ENCODE measurements at regions not wholly inside any gene's neighbourhood (a gene's known extent, or its start where the extent isn't known, plus 50 kb on each side); places are given as distances from the start of the nearest gene placed in this dataset.

DNA sequence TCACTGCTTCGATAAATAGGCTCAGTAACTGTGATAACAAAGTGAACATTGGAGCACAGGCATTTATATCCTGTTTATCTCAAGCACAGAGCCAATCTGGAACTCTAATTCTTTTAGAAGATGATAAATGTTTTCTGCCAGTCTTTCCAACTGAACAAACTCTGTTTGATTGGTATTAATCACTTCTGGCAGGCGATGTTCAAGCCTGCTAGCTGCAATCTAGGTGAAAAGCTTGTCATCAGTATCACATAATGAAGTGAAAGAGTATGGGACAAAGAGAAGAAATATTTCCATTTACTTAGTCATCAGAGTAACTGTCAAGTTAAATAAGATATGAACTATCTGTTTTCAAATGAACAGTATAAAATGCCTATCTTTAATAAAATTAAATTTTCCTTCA is 577.3 kb downstream of the VGLL3 start:
- TF ChIP-seq, protein P1, sequence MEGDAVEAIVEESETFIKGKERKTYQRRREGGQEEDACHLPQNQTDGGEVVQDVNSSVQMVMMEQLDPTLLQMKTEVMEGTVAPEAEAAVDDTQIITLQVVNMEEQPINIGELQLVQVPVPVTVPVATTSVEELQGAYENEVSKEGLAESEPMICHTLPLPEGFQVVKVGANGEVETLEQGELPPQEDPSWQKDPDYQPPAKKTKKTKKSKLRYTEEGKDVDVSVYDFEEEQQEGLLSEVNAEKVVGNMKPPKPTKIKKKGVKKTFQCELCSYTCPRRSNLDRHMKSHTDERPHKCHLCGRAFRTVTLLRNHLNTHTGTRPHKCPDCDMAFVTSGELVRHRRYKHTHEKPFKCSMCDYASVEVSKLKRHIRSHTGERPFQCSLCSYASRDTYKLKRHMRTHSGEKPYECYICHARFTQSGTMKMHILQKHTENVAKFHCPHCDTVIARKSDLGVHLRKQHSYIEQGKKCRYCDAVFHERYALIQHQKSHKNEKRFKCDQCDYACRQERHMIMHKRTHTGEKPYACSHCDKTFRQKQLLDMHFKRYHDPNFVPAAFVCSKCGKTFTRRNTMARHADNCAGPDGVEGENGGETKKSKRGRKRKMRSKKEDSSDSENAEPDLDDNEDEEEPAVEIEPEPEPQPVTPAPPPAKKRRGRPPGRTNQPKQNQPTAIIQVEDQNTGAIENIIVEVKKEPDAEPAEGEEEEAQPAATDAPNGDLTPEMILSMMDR (IDR thresholded peaks at IDR 0.05): no peak

DNA sequence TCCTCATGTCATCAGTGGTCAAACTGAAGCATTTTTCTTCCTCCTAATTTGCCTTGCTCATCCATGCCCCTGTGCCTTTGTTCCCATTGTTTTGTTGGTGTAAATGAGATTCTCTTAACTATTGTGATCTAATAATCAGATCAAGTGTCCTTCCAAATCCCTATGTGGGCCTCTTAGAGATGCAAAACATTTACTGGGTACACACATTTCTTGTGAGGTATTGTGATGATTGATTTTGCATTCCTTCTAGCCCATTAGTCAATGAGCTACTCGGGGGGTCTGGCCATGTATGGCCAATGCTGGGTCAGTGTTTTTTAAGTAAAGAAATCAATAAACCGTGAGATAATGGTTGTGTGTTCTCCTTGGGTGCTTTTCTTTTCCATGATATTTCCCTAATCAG is 580.4 kb downstream of the VGLL3 start:
- TF ChIP-seq, protein P1 (IDR thresholded peaks at IDR 0.05): no peak

DNA sequence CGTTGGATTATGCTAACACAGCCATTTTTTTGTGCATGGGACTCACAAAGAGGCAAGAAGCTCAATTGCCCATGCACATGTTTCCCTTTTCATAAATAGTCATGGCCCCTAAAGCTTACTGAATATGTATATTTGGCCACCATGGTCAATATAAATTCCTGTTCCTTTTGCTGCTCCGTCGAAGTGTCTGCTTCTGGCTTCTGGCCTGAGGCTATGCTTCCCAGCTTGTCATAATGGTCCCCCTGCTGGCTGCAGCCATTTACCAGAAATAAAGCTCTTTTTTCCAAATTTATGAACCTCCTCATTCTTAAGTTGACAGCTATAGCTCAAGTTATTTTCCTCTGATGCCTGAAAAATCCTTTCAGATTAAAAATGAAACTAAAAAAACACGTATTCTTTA is 602.1 kb downstream of the VGLL3 start:
- TF ChIP-seq, protein P1 (IDR thresholded peaks at IDR 0.05): no peak

DNA sequence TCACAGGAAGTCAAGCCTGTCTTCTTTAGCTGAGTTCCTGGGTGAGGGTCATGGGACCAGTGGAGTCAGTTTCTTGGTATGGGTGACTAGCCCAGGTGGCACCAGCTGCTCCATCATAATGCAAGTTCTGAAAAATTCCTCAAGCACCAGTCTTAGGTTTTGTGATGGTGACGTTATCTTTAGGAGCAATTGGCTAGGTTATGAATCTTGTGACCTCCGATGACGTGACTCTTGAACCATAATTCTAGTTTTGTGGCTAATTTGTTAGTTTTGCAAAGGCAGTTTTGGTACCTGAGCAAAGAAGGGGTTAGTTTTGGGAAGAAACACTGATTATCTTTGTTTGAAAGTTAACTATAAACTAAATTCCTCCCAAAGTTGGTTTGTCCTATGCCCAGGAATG is 608.4 kb downstream of the VGLL3 start:
- TF ChIP-seq, protein P1 (IDR thresholded peaks at IDR 0.05): no peak

DNA sequence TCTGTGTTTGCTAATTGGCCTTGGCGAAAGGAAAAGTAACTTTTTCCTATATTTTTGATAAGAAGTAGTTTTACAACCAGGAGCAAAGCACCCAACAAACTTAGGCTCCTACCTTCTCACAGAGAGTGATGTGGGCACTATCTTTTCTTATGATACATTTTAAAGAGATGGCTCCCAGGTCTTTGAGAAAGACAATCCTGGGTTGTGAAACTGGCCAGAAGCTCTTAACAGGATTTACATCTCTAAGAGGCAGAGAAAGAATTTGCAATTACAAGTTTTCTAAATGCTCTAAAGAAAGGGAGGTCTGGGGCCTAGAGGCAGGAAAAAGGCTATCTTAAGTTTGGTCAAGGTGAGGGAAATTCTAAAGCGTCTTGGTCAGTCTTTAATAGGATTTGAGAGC is 609.7 kb downstream of the VGLL3 start:
- TF ChIP-seq, protein P1 (IDR thresholded peaks at IDR 0.05): no peak

DNA sequence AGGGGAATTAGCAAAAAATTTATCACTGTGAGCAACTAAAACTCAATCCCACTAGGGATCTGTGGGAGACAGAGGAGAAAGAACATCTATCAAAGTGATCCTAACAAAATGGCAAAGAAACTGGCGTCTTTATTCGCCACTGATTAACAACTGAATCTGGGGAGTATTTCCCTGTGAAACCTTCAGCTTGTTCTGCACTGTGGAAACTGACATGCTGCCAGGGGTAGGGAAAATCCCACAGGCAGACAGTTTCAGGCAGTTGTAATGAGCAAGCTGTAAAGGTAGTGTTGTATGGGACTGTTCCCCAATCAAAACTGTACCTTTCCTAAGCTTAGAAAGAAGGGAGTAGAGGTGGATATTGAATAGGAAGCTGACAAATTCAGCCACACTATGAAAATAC is 611.7 kb downstream of the VGLL3 start:
- TF ChIP-seq, protein P1 (IDR thresholded peaks at IDR 0.05): no peak

DNA sequence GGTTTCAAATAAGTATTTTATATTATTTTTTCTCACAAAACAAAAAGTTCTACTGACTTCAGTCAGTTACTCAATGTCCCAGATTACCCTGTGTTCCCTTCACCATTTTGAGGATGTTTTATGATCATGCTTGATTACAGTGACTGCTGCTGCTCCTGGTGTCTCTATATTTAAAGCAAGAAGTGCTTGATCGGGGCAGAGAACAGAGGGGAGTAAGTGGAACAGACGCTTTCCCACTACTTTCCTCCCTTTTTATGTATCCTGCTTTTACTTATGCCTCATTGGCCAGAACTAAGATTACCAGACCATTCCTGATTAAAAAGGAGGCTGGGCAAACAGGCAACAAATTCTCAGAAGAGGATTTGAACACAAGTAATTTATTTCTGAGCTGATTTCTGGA is 612.1 kb downstream of the VGLL3 start:
- TF ChIP-seq, protein P1 (IDR thresholded peaks at IDR 0.05): no peak

DNA sequence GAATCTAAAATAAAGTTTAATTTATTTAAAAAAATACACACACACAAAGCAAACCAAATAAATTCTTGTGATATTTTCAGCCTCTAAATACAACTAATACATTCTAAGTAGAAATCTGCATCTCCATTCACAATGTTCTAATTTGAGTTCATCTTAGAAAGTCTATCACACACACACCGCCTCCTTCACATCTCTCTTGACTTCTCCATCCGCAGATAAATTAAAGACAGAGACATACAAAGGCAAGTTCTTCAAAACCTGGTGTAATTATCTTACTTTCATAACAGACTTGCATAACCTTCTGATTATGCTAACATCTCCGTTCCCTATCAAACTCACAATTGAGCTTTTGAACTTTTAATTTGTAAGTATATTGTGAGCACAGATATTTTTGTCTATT is 657.3 kb downstream of the VGLL3 start:
- TF ChIP-seq, protein P1 (IDR thresholded peaks at IDR 0.05): no peak

All from LNCAP (cell line).